GM21786 (cell line): ENCODE measurements at regions not wholly inside any gene's neighbourhood (a gene's known extent, or its start where the extent isn't known, plus 50 kb on each side); places are given as distances from the start of the nearest gene placed in this dataset.

ENCODE experiments used
- ATAC-seq: cut with Tn5 transposase; IDR thresholded peaks from one replicate; pipeline ENCODE4 v1.9.1; 2021; ENCODE audit not compliant: unreplicated experiment

DNA sequence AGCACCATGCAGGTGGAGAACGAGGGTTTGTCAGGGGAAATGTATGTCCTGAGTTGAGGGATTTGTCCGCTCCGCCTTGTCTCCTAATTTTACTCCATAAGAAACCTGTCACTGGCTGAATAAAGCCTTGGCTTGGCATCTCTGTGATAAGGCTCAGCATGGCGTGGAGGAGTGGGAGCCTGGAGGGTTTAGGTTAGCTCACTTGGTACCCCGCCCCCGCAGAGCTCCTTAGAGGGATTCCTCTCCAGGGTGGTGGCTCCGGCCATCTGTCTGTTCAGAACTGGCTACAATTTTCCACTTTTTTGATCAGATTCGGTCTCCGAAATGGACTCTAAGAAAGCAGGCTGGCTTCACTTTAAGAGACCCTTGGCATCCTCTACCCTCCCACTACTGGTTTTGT lies 192.2 kb upstream of the SYNDIG1 start:
- ATAC-seq = no peak

DNA sequence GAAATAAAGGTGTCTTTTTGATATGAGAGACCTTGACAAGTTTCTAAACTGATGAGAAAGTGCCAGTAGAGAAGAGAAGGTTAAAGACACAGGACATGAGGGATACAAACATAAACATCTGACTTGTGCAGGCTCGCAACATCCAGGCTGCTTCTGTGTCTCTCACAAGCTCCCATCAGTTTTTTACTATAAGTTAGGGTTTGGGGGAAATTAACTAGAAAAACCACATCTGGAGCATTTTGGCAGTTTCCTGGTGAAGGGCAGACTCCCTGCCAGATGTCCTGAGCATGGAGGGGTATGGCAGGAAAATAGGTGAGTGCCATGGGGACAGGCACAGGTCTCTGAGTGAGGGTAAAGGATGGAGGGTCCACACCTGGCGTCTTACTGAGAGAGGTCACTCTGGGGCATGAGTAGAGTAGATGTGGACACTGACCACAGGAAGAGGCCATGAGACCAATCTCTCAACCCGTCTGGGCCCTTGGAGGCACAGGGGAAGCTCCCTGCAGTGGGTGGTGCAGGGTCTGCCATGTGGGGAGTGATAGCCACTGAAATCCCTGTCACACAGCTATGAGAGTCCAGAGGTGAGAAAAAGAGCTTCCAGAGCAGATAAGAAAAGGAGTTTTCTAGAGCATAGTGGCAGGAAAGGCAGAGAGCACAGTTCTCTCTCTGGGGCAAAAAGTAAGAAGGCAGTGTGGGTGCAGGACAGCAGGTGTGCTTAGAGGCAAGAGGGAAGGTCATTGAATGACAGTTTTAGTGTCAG lies 193.3 kb upstream of the SYNDIG1 start:
- ATAC-seq = no peak

DNA sequence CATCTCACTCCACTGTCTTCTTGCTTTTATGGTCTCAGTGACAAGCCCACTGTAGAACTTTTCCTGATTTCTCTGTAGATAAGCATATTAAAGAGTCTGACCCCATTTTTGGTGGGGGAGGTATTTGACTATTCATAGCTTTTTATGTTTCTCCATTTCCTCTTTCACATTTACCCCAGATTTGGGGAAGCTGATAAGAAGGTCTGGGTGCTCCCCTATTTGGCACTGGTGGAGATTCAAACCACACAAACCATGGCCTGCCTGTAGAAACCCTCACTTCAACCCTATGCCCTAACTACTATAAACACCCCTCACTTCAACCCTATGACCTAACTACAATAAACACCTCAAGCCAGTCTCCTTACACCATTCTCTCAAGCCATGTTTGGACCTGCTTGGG lies 196.2 kb upstream of the SYNDIG1 start:
- ATAC-seq = no peak

DNA sequence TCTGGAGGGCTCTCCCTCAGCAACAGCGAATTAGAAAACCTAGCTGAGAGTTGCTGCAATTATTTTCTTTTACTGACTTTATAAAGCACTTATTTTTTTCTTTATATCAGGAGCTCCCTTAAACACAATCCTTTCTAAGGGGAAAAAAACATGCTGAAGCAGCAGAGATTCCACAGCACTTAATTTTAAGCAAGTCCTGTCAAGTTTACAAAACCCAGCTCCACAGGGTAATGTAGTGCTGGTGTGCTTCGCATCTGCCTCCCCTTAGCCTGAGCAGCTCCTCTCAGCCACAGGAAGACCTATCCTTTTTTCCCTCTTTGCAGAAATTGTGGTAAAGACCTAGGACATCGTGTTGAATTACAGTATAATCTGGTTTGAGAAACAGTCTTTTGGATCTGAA lies 208.1 kb upstream of the SYNDIG1 start:
- no peak for ATAC-seq

DNA sequence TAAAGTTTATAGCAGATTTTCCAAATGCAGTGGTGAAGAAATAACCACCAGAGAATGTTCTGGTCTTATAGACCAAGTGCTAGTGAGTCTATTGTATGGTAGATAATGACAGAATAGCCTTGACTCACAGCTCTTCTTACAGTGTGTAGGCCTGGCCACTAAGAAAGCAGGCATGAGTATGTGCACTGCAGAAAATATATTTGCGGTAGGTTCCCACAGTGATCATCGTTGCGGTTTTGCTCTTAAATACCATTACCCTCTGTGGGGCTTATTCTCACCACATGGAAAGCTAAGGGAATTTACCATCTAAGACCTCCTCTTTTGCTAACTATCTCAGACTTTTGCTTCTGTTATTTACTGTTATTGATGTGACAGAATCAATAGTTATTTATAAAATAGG lies 212.3 kb upstream of the SYNDIG1 start:
- ATAC-seq = no peak

DNA sequence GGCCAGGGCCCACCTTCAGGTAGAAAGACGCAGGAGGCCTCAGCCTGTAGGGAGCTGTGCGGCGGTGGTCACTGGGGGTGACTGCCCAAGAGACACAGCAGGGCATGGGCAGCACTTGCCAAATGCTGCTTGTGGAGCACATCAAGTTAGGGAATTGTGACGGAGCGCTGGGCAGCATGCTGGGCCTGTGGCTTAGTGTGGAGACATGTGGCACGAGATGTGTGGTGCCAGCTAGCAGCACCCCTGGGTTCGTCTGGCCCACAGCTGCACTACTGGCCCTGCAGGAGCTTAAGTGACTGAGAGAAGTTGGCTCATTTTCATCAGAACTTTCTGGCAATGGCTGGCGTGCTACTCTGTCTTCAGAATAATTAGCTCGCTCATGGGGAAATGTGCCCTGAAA lies 213.1 kb upstream of the SYNDIG1 start:
- ATAC-seq = no peak

DNA sequence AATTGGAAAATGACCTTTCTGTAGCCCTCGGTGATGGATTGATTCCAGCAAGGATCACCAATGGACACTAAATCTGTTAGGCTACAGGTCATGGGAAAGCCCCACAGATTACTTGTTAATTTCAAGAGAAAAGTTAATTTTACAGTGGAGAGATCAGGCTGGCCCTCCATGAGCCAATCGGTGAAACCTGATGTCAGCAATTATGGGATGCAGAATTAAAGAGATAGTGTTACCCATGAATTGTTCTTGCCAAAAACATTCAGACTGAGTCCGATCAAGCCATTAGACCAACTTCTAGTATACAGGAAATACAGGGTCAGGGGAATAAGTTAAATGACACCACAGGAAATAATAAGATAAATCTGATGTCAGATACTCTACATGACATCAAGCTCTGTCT lies 214.9 kb upstream of the SYNDIG1 start:
- no peak for ATAC-seq

DNA sequence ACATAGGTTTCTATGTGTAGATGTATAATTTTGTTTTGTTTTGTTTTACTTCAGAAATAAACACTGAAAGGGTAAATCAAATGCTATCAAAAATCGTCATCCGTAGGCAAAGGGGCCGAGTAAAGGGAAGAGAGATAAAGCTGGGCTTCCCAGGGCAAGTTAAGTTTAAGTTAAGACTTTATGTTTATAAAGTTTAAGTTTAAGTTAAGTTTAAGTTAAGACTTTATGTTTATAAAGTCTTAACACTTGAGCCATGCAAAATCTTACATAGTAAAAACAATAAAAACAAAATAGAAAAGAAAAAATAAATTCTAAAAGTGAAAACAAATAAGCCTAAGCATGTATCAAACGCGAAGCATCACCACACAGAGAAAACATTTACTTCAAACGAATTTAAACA lies 216.1 kb upstream of the SYNDIG1 start:
- no peak for ATAC-seq

DNA sequence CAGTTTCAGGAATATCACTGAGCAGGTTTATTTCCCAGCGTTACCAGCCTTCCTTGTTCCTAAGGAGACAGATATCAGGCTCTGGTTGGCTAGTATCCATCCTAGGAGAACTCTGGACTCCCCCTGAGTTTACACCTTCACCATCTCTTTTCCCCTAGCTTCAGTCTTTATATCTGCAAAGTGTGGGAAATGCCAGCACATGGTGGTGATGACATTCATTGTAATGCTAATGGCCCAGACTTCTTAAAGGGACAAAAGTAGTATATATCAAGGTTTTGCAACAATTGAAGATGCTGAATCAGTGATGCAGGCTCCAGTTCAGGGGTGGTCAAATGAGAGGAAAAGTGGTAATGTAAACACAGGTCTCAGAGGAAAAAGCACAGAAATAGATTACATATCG lies 224.3 kb upstream of the SYNDIG1 start:
- ATAC-seq = no peak

DNA sequence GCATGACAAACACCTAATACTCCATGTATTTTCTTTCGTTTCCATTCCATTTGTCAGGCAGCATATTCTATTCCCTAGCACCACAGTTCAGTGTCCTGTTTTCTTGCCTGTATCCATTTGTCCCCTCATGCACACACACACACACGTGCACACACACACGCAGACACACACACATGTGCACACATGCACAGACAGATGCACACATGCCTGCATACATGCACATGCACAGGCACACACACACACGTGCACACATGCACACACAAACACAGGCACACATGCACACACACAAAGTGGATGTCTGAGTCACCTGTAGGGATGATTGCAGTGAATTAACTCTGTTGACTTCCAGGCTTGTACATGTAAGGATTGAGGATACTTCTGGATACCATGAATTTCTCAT lies 226.7 kb upstream of the SYNDIG1 start:
- ATAC-seq = no peak

DNA sequence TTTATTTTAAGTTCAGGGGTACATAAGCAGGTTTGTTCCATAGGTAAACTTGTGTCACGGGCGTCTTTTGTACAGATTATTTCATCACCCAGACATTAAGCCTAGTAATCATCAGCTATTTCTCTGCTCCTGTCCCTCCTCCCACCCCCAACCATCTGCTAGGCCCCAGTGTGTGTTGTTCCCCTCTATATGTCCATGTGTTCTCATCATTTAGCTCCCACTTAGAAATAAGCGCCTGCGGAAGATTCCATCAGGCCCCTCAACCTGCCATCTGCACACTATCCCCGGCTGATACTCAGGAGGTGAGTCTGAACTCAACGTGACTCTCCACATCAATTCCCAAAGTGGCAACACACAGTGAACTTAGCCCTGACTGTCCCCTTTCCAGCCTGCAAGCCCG lies 228.0 kb upstream of the SYNDIG1 start:
- ATAC-seq = no peak

DNA sequence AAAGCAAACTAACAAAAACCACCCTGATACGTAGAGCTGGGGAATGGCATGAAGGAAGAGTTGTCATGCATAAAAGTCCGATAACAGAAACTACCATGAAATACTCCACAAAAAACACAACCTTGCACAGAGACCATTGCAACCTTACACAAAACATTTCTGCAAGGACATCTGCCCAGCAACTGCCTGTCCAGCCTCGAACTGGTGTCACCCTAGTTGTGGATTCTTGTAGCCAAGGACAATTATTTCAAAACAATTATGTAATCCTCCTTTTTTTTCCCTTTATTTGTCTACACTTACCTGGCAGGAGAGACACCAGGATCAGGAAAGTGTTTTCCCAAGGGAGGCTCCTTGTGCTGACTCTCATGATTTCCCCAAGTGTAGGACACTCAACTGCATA lies 232.5 kb upstream of the SYNDIG1 start:
- ATAC-seq = no peak

DNA sequence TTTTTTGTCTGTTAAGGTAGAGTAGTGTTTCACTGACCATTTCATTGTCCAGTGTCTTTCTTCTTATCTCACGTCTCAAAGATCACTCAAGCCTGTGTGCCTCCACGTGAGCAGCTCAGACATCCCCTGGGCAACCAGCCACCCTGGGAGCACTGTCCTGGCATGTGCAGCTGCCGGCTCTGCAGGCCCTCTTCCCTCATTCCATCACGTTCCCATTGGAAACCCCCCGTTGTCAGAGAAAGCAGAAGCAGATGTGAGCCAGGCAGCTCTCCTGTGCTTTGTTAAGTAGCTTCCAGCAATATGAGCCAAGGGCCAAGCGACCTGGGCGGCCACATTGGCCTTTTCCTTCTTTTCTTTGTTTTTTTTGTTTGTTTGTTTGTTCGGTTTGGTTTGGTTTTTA lies 233.2 kb upstream of the SYNDIG1 start:
- no peak for ATAC-seq

DNA sequence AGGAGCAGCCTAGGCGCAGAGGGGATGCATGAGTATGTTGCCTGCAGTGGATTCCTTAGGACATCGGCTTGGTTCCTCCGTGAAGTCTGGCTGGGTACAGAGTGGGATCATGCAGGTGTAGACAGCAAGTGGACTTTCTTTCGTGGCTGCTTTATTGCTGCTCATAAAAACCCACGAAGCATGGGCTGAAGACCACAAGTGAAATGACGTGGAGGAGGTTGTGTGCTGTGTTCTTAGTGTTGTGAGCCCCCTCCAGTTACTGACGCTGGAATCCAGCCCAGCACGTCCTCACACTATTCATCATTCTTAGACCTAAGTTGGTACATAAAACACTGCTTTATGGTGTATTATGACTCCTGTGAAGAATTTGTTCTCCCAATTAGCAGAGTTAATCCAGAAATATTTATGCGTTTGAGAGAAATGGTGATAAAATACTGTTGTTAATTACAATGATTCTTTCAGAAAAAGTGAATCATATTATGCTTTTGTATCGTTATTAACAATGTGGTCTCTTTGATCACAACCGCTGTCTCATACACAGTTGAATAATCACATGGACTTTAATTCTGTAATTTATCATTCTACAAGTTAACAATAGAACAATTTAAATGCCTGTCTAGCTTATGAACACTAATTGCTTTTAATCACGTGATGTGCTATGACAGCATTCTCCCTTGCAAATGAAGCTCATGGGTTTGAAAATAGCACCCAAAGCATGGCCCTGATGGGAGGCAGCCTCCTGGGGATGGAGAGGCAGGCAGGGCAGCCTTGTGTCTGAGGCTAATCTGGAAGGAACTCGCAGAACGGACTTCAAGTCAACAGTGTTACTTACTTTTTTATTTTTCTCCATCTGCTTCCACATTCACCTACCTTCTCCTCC lies 233.9 kb upstream of the SYNDIG1 start:
- ATAC-seq = no peak

DNA sequence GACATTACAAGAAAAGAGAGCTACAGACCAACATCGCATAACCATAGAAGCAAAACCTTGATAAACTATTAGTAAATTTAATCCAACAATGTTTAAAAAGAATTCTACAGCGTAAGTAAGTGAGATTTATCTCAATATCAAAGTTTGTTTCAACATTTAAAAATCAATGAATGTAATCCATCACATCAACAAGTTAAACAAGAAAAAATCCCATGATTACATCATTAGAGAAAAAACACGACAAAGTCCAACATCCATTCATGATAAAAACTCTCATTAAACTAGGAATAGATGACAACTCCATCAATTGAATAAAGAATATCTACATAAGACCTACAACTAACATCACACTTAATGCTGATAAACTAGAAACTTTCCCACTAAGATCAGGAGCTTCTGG lies 239.0 kb upstream of the GGTLC1 start:
- no peak for ATAC-seq

DNA sequence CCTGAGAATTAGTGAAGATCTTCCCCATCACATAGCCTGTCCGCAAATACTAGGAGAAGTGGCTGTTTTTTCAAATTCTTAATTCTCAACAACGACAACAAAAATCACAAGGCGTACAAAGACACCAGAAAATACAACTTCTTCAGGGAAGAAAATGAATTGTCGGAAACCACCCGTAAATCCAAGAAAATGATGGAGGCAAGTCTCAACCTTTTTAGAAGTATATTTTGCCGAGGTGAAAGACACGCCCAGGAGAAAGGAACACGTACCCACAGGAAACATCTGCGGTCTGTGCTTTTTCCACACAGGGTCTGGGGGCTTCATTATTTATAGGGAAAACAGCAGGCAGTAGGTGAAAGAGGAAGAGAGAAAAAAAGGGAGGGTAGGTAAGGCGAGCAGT lies 223.9 kb upstream of the GGTLC1 start:
- no peak for ATAC-seq

DNA sequence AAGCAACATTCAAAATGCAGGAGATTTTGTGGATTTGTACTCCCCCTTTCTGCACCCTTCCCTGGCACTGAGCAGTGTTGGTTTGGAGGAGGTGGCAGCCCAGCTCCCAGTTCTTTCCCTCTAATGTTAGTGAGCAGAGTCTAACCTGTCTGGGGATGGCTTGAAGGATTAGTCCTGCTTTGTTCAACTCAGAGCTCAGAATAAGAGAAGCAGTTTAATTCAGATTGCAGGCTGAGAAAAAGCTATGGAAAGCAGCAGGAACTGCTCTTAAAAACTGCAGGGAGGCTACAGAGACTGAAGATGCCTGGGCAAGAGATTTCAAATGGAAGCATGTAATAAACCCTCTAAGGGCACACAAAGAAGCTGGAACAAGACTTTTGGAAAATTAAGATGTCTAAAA lies 223.4 kb upstream of the GGTLC1 start:
- no peak for ATAC-seq

DNA sequence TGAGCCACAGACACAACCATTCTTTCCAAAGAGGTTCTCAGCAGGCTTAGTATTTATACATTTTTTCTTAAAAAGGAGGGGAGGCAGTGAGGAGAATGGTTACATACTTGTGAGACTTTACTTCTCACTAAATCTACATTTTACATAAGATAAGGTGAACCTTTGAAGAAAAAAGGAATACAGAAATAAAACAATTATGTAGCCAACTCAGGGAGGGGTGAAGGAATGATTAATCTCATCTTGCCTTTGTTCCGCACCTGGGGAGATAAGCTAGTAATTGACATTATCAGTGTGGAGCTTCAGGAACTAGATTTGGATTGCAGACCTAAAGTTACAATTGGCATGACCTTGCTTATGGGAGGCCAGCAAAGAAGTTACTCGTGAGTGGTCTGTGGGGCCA lies 221.8 kb upstream of the GGTLC1 start:
- no peak for ATAC-seq

DNA sequence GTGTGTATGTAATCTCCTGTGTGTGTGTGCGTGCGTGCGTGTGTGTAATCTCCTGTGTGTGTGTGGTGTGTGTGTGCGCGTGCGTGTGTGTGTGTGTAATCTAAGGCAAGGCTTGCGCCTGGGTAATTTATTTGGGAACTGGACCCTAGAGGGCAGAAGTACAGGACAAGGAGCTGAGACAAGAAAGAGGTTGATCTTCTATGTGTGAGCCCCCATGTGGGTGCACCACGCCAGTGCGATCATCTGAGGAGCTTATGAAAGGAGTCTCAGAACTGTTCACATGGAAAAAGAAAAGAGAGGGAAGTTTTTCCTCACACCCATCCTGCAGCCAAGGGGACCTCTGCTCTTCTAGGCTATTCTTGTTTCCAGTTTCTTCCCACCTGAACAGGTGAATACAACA lies 220.1 kb upstream of the GGTLC1 start:
- ATAC-seq = no peak

DNA sequence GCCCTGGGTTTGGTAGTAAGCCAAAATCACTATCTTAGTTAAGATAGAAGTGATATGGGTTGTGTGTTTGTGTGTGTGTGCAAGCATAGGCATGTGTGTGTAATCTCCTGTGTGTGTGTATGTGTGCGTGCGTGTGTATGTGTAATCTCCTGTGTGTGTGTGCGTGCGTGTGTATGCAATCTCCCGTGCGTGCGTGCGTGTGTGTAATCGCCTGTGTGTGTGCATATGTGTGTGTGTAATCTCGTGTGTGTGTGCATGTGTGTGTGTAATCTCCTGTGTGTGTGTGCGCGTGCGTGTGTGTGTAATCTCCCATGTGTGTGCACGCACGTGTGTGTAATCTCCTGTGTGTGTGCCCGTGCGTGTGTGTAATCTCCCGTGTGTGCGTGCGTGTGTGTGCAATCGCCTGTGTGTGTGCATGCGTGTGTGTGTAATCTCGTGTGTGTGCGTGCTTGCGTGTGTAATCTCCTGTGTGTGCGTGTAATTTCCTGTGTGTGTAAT lies 219.3 kb upstream of the GGTLC1 start:
- ATAC-seq = no peak

DNA sequence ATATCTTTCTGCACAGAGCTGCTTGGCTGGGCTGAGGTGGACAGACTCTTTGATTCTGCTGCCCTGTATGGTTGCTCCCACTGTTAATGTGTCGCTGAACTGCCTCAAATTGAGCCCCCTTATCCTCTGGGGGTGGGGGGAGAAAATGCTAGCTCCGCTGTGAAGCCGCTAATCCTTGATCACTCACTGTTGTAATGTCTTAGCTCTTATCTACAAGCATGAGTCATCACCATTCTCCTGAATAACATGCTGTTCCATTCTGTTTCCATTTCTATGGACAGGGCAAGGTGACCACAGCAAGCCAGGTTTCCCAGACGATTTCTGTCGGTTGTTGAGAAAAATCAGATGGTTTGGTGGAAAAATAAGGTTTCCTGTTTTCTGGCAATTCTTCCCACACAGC lies 218.4 kb upstream of the GGTLC1 start:
- ATAC-seq = no peak

DNA sequence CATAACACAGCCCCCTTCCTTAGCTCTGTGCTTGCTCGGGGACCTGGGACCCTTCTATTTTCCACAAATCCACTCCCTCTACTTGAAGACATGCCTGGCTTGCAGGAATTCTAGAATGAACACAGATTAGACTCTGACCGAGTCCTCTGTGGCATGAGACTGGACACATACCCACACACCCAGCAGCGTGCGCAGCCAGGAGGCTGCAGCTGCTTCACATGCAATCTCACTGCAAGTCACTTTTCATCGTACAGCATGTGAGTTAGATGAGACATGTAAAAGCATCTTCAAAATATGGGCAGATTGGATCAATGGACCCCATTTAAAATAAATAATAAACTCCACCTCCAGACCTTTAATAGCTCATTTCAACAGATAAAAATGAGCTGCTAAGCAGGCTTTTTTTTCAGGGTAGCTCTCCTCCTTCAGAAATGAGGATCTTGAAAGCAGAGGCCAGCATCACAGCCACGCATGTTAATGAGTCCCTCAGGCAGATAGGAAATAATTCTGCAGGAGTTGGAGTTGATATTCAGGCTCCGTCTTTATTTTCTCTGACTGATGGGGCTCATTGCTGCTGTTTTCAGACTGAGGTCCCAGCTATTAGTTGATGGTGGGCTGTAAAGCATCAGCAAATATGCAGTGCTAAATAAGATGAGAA lies 215.1 kb upstream of the GGTLC1 start:
- ATAC-seq = no peak
